Muscle of leg (tissue), 3 donors: ENCODE measurements at regions not wholly inside any gene's neighbourhood (a gene's known extent, or its start where the extent isn't known, plus 50 kb on each side); places are given as distances from the start of the nearest gene placed in this dataset.

ENCODE experiments used
- DNase-seq: peaks from one replicate; pipeline ENCODE4 v3.0.0; 2013
- H3K27ac ChIP-seq: one replicate; pipeline ENCODE4 v1.5.1; 2013; ENCODE audit warnings: mild to moderate bottlenecking, low read length, control low read depth
- H3K27me3 ChIP-seq: one replicate; pipeline ENCODE4 v1.6.1; 2013; ENCODE audit warnings: low read length; ENCODE audit not compliant: control insufficient read depth, insufficient read depth
- H3K36me3 ChIP-seq: one replicate; pipeline ENCODE4 v1.6.1; 2013; ENCODE audit warnings: low read length; ENCODE audit not compliant: control insufficient read depth, insufficient read depth
- H3K4me1 ChIP-seq: one replicate; pipeline ENCODE4 v1.6.1; 2013; ENCODE audit warnings: low read length; ENCODE audit not compliant: control insufficient read depth, insufficient read depth
- H3K4me3 ChIP-seq: one replicate; pipeline ENCODE4 v1.5.1; 2013; ENCODE audit warnings: low read length, control low read depth
- H3K9me3 ChIP-seq: replicated peaks from 2 replicates; pipeline ENCODE4 v1.6.1; 2013; ENCODE audit warnings: low read depth, low read length; ENCODE audit not compliant: control insufficient read depth
- WGBS: methylation state at CpG from one replicate; pipeline ENCODE4 v1.1.5; 2013; ENCODE audit warnings: missing lambda C conversion rate; ENCODE audit not compliant: insufficient coverage; 5-methylcytosine and 5-hydroxymethylcytosine counted together

- Histone ChIP-seq H3K27ac (peak overlapping the region; percentile 26), H3K27me3 (no peaks in the 10 kb centered on the region), H3K36me3 (no peaks in the 10 kb centered on the region), H3K9me3 (no peaks in the 10 kb centered on the region), H3K4me3 (no peak overlapping the region), H3K4me1 (peaks cover 8% of the 10 kb centered on the region)
- no CpG with 5 or more reads among the region's 4 CpGs for WGBS
- DNase-seq, result peak; percentile 75
These were observed 116.9 kb upstream of the C3orf80 start for GRCh38 chr3:160108362-160108761.

GRCh38 chr3:160112481-160112880 is 112.7 kb upstream of the C3orf80 start:
- Histone ChIP-seq H3K27ac (no peak overlapping the region), H3K4me1 (peaks cover 7% of the 10 kb centered on the region), H3K9me3 (no peaks in the 10 kb centered on the region), H3K36me3 (no peaks in the 10 kb centered on the region), H3K4me3 (no peak overlapping the region), H3K27me3 (no peaks in the 10 kb centered on the region)
- WGBS, result no CpG with 5 or more reads among the region's 1 CpG
- DNase-seq, result peak; percentile 19

- H3K4me3 ChIP-seq, result no peak overlapping the region
- H3K27me3 ChIP-seq, result no peaks in the 10 kb centered on the region
- H3K4me1 ChIP-seq, result peaks cover 6% of the 10 kb centered on the region
- WGBS, result 100% methylated on average over 1 of the region's 4 CpGs
- no peak for DNase-seq
- no peak overlapping the region for H3K27ac ChIP-seq
- no peaks in the 10 kb centered on the region for H3K36me3 ChIP-seq
- H3K9me3 ChIP-seq, result no peaks in the 10 kb centered on the region
These were observed 112.2 kb upstream of the C3orf80 start for GRCh38 chr3:160112996-160113395.

GRCh38 chr3:160114355-160114995 is 110.7 kb upstream of the C3orf80 start:
- H3K9me3 ChIP-seq, result no peaks in the 10 kb centered on the region
- H3K36me3 ChIP-seq, result no peaks in the 10 kb centered on the region
- H3K4me1 ChIP-seq, result peaks cover 6% of the 10 kb centered on the region
- H3K27me3 ChIP-seq, result no peaks in the 10 kb centered on the region
- no peak overlapping the region for H3K27ac ChIP-seq
- WGBS, result 58% methylated on average over 2 of the region's 9 CpGs
- no peak for DNase-seq
- H3K4me3 ChIP-seq, result no peak overlapping the region

- Histone ChIP-seq H3K9me3 (no peaks in the 10 kb centered on the region), H3K36me3 (no peaks in the 10 kb centered on the region), H3K4me1 (peaks cover 6% of the 10 kb centered on the region), H3K27me3 (no peaks in the 10 kb centered on the region), H3K4me3 (no peak overlapping the region), H3K27ac (no peak overlapping the region)
- 86% methylated on average over 2 of the region's 2 CpGs for WGBS
- DNase-seq, result no peak
These were observed 109.8 kb upstream of the C3orf80 start for GRCh38 chr3:160115387-160115786.

GRCh38 chr3:160124224-160124623 is 101.0 kb upstream of the C3orf80 start:
- DNase-seq, result no peak
- H3K27me3 ChIP-seq, result no peaks in the 10 kb centered on the region
- no peaks in the 10 kb centered on the region for H3K9me3 ChIP-seq
- H3K36me3 ChIP-seq, result no peaks in the 10 kb centered on the region
- no peak overlapping the region for H3K27ac ChIP-seq
- H3K4me1 ChIP-seq, result no peaks in the 10 kb centered on the region
- H3K4me3 ChIP-seq, result no peak overlapping the region

GRCh38 chr3:160125258-160125657 is 100.0 kb upstream of the C3orf80 start:
- no peaks in the 10 kb centered on the region for H3K27me3 ChIP-seq
- H3K4me1 ChIP-seq, result no peaks in the 10 kb centered on the region
- WGBS, result no CpG with 5 or more reads among the region's 2 CpGs
- no peaks in the 10 kb centered on the region for H3K36me3 ChIP-seq
- no peak overlapping the region for H3K27ac ChIP-seq
- no peaks in the 10 kb centered on the region for H3K9me3 ChIP-seq
- peak; percentile 13 for DNase-seq
- no peak overlapping the region for H3K4me3 ChIP-seq

GRCh38 chr3:160126051-160126450 is 99.2 kb upstream of the C3orf80 start:
- Histone ChIP-seq H3K27ac (no peak overlapping the region), H3K4me3 (no peak overlapping the region), H3K27me3 (no peaks in the 10 kb centered on the region), H3K4me1 (no peaks in the 10 kb centered on the region), H3K9me3 (no peaks in the 10 kb centered on the region), H3K36me3 (no peaks in the 10 kb centered on the region)
- DNase-seq, result no peak
- WGBS, result 43% methylated on average over 1 of the region's 4 CpGs

GRCh38 chr3:160126761-160127160 is 98.5 kb upstream of the C3orf80 start:
- peak; percentile 16 for DNase-seq
- no peaks in the 10 kb centered on the region for H3K36me3 ChIP-seq
- no CpG with 5 or more reads among the region's 4 CpGs for whole genome bisulfite sequencing
- H3K4me3 ChIP-seq, result no peak overlapping the region
- no peaks in the 10 kb centered on the region for H3K9me3 ChIP-seq
- no peak overlapping the region for H3K27ac ChIP-seq
- no peaks in the 10 kb centered on the region for H3K27me3 ChIP-seq
- H3K4me1 ChIP-seq, result no peaks in the 10 kb centered on the region

- 81% methylated on average over 2 of the region's 3 CpGs for WGBS
- H3K27ac ChIP-seq, result no peak overlapping the region
- no peak for DNase-seq
- H3K36me3 ChIP-seq, result no peaks in the 10 kb centered on the region
- H3K4me1 ChIP-seq, result no peaks in the 10 kb centered on the region
- no peaks in the 10 kb centered on the region for H3K27me3 ChIP-seq
- no peak overlapping the region for H3K4me3 ChIP-seq
- no peaks in the 10 kb centered on the region for H3K9me3 ChIP-seq
These were observed 97.9 kb upstream of the C3orf80 start for GRCh38 chr3:160127308-160127707.

- H3K4me1 ChIP-seq, result no peaks in the 10 kb centered on the region
- no peak overlapping the region for H3K27ac ChIP-seq
- no peaks in the 10 kb centered on the region for H3K9me3 ChIP-seq
- H3K36me3 ChIP-seq, result no peaks in the 10 kb centered on the region
- DNase-seq, result no peak
- H3K27me3 ChIP-seq, result no peaks in the 10 kb centered on the region
- no peak overlapping the region for H3K4me3 ChIP-seq
These were observed 97.2 kb upstream of the C3orf80 start for GRCh38 chr3:160128056-160128455.
